GM20000 (cell line): ENCODE measurements at regions not wholly inside any gene's neighbourhood (a gene's known extent, or its start where the extent isn't known, plus 50 kb on each side); places are given as distances from the start of the nearest gene placed in this dataset.
A peak's percentile ranks its signal among the peaks of the same experiment; 100 is the strongest.

Source experiments
- DNase-seq: peaks from one replicate; pipeline ENCODE4 v3.0.0; 2012; ENCODE audit warnings: low spot score
- TF ChIP-seq, protein P1 (sequence below): IDR thresholded peaks from 2 replicates; pipeline ENCODE4 v1.5.1; 2012; ENCODE audit warnings: mild to moderate bottlenecking, control low read depth; ENCODE audit errors: extremely low read depth, missing control alignments

DNA sequence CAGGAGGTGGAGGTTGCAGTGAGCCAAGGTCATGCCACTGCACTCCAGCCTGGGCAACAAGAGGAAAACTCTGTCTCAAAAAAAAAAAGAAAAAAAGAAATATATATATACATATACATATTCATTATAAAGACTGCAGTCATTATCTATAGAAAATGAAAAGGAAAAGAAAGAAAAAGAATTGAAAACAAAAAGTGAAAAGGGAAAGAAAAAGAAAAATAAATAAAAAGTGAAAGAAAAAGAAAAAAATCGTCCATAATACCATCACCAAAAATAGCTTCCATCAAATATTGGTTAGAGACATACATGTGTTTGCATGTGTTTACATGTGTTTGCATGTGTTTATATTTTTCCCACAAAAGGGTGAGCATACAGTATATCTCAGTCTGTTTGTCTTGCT is 105.5 kb upstream of the PARD3 start:
- no peak for DNase-seq
- TF ChIP-seq, protein P1, sequence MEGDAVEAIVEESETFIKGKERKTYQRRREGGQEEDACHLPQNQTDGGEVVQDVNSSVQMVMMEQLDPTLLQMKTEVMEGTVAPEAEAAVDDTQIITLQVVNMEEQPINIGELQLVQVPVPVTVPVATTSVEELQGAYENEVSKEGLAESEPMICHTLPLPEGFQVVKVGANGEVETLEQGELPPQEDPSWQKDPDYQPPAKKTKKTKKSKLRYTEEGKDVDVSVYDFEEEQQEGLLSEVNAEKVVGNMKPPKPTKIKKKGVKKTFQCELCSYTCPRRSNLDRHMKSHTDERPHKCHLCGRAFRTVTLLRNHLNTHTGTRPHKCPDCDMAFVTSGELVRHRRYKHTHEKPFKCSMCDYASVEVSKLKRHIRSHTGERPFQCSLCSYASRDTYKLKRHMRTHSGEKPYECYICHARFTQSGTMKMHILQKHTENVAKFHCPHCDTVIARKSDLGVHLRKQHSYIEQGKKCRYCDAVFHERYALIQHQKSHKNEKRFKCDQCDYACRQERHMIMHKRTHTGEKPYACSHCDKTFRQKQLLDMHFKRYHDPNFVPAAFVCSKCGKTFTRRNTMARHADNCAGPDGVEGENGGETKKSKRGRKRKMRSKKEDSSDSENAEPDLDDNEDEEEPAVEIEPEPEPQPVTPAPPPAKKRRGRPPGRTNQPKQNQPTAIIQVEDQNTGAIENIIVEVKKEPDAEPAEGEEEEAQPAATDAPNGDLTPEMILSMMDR = no peak

DNA sequence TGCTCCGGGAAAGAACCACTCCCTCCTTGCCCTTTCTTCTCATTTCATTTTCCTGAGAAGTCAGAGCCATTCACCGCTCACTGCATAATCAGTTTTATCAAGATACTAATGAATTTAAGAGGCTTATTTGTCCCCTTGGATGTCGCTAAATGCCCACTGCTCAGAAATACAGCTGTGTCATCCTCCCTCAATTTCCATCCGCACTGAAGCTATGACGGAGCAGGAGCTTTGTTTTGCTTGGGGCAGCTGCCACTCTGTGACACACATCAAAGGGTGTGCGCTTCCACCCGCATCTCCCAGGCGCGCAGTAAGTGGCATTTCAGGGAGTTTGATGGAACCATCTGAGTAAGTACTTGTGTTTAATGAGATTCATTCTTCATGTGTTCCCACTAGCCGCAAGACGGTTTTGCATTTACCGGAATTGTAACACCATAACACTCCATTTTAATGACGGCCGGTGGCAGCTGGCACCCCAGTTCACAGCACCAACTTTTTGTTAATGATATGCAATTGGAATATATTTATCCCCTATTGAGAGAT is 103.8 kb upstream of the PARD3 start:
- TF ChIP-seq, protein P1 = no peak
- no peak for DNase-seq

- DNase-seq = no peak
- TF ChIP-seq, protein P1 = no peak
Measured at GRCh38 chr10:34918060-34918775, 103.1 kb upstream of the PARD3 start.

- TF ChIP-seq, protein P1 = no peak
- no peak for DNase-seq
Measured at GRCh38 chr10:34916314-34916713, 101.2 kb upstream of the PARD3 start.

- DNase-seq = no peak
- TF ChIP-seq, protein P1 = no peak
Measured at GRCh38 chr10:34912771-34913170, 97.7 kb upstream of the PARD3 start.

DNA sequence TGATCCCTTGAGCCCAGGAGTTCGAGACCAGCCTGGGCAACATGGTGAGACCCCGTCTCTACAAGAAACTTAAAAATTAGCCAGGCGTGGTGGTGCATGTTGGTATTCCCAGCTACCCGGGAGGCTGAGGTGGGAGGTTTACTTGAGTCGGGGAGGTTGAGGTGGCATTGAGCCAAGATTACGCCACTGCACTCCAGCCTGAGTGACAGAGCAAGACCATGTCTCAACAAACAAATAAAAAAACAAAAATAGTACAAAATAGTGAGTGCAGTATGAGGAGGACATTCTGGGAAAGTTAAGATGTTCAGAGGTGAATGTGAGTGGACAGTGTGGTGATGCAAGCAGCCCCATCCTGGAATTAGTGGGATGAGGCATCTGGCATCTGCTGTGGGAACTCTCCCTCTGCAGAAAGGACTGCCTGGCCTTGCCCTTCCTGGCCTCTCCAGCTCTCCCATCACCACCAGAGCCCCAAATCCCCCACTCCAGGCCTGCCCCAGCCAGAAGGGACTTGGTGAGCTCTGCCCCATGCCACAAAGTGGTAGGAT is 96.6 kb upstream of the PARD3 start:
- TF ChIP-seq, protein P1 = no peak
- DNase-seq = no peak

DNA sequence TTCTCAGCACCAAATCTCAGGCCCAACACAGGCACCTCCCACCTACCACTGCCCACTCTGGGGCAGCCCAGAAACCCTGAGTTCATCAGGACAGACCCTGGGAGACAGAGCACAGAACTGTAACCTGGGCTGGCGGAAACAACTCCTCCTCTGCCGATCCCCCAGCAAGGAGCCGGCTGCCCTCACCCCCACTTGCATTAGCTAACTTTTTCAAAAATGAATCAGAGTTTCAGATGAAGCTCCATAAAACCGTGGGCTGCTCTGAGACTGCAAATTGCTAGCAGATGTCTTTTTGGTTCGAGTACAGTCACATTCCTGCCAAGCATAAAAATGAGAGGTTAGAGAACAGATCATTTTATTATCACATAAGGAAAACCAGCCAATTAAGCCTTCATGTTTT is 93.4 kb upstream of the PARD3 start:
- TF ChIP-seq, protein P1 = no peak
- peak; percentile 11 for DNase-seq
